ENCODE measurements at regions not wholly inside any gene's neighbourhood (a gene's known extent, or its start where the extent isn't known, plus 50 kb on each side); places are given as distances from the start of the nearest gene placed in this dataset.
A peak's percentile ranks its signal among the peaks of the same experiment; 100 is the strongest.
"Not testable (repeated sequence)": the region's sequence is repeated elsewhere in the genome, so short reads cannot be mapped to it uniquely, and the experiment has no call there.

GRCh38 chr2:76172154-76172595 is 461.5 kb upstream of the GCFC2 start:
- not testable (repeated sequence) for DNase-seq (ENCODE audit: low spot score)

- DNase-seq (ENCODE audit: low spot score): no peak
These were observed 460.1 kb upstream of the GCFC2 start for GRCh38 chr2:76170856-76171255.

- no peak for DNase-seq (ENCODE audit: low spot score)
These were observed 459.3 kb upstream of the GCFC2 start for GRCh38 chr2:76170009-76170384.

- no peak for DNase-seq (ENCODE audit: low spot score)
These were observed 458.7 kb upstream of the GCFC2 start for GRCh38 chr2:76169276-76170008.

- no peak for DNase-seq (ENCODE audit: low spot score)
These were observed 453.1 kb upstream of the GCFC2 start for GRCh38 chr2:76163860-76164259.

GRCh38 chr2:76160670-76161069 is 450.0 kb upstream of the GCFC2 start:
- DNase-seq (ENCODE audit: low spot score): no peak

GRCh38 chr2:76159042-76159648 is 448.4 kb upstream of the GCFC2 start:
- no peak for DNase-seq (ENCODE audit: low spot score)

GRCh38 chr2:76157531-76157930 is 446.8 kb upstream of the GCFC2 start:
- DNase-seq (ENCODE audit: low spot score): no peak

GRCh38 chr2:76154981-76155380 is 444.3 kb upstream of the GCFC2 start:
- DNase-seq (ENCODE audit: low spot score): no peak

- DNase-seq (ENCODE audit: low spot score): no peak
These were observed 439.1 kb upstream of the GCFC2 start for GRCh38 chr2:76149846-76150245.

- not testable (repeated sequence) for DNase-seq (ENCODE audit: low spot score)
These were observed 428.6 kb upstream of the GCFC2 start for GRCh38 chr2:76139303-76139702.

- DNase-seq (ENCODE audit: low spot score): no peak
These were observed 417.9 kb upstream of the GCFC2 start for GRCh38 chr2:76128622-76129021.

- DNase-seq (ENCODE audit: low spot score): no peak
These were observed 409.5 kb upstream of the GCFC2 start for GRCh38 chr2:76120176-76120575.

GRCh38 chr2:76089683-76090082 is 379.0 kb upstream of the GCFC2 start:
- no peak for DNase-seq (ENCODE audit: low spot score)

- DNase-seq (ENCODE audit: low spot score): no peak
These were observed 372.5 kb upstream of the GCFC2 start for GRCh38 chr2:76083248-76083647.

GRCh38 chr2:76082509-76082908 is 371.8 kb upstream of the GCFC2 start:
- DNase-seq (ENCODE audit: low spot score): no peak

- peak; percentile 5 for DNase-seq (ENCODE audit: low spot score)
These were observed 369.4 kb upstream of the GCFC2 start for GRCh38 chr2:76080154-76080553.

- DNase-seq (ENCODE audit: low spot score): no peak
These were observed 364.4 kb upstream of the GCFC2 start for GRCh38 chr2:76075126-76075525.

- no peak for DNase-seq (ENCODE audit: low spot score)
These were observed 363.4 kb upstream of the GCFC2 start for GRCh38 chr2:76073992-76074604.

GRCh38 chr2:76050196-76050595 is 339.5 kb upstream of the GCFC2 start:
- DNase-seq (ENCODE audit: low spot score): no peak

- DNase-seq (ENCODE audit: low spot score): no peak
These were observed 334.0 kb upstream of the GCFC2 start for GRCh38 chr2:76044701-76045100.

- DNase-seq (ENCODE audit: low spot score): no peak
These were observed 328.8 kb upstream of the GCFC2 start for GRCh38 chr2:76039505-76039904.

- DNase-seq (ENCODE audit: low spot score): no peak
These were observed 317.0 kb upstream of the GCFC2 start for GRCh38 chr2:76027761-76028160.
